Skeletal muscle tissue (tissue), 3 donors: ENCODE measurements at regions not wholly inside any gene's neighbourhood (a gene's known extent, or its start where the extent isn't known, plus 50 kb on each side); places are given as distances from the start of the nearest gene placed in this dataset.

Experiments used
- H3K27ac ChIP-seq: one replicate; pipeline ENCODE4 v1.7.0; 2013; ENCODE audit warnings: mild to moderate bottlenecking, low read depth, low read length, inconsistent platforms
- H3K27me3 ChIP-seq, 3 donors: one replicate each; pipeline ENCODE4 v1.7.0; 2013; ENCODE audit warnings: low read length in 3 of 3; ENCODE audit not compliant: control insufficient read depth in 3 of 3, insufficient read depth in 3 of 3
- H3K36me3 ChIP-seq, 3 donors: one replicate each; pipeline ENCODE4 v1.7.0; 2013; ENCODE audit warnings: low read length in 3 of 3; ENCODE audit not compliant: control insufficient read depth in 3 of 3, insufficient read depth in 3 of 3
- H3K4me1 ChIP-seq, 3 donors: one replicate each; pipeline ENCODE4 v1.7.0; 2013; ENCODE audit warnings: low read length in 3 of 3, mild to moderate bottlenecking in 3 of 3; ENCODE audit not compliant: control insufficient read depth in 3 of 3, insufficient read depth in 3 of 3
- H3K4me3 ChIP-seq, 3 donors: one replicate each; pipeline ENCODE4 v1.7.0; 2013; ENCODE audit warnings: low read length in 3 of 3
- H3K9ac ChIP-seq, 3 donors: one replicate each; pipeline ENCODE4 v1.7.0; 2013; ENCODE audit warnings: low read length in 3 of 3, mild to moderate bottlenecking in 3 of 3, moderate library complexity in 2 of 3, low read depth in 1 of 3
- H3K9me3 ChIP-seq, 3 donors: one replicate each; pipeline ENCODE4 v1.7.0; 2013; ENCODE audit warnings: low read length in 3 of 3; ENCODE audit not compliant: control insufficient read depth in 3 of 3
- donor health status: Osteomylitis.

- no peaks in the 10 kb centered on the region for H3K9me3 ChIP-seq
- no peaks in the 10 kb centered on the region for H3K27me3 ChIP-seq
- H3K36me3 ChIP-seq: no peaks in the 10 kb centered on the region
- no peak overlapping the region for H3K4me3 ChIP-seq
- H3K27ac ChIP-seq: no peak overlapping the region
- no peaks in the 10 kb centered on the region for H3K4me1 ChIP-seq
- H3K9ac ChIP-seq: no peak overlapping the region
These were observed 1096.8 kb upstream of the ATXN8OS start for GRCh38 chr13:69010789-69011188.

- no peaks in the 10 kb centered on the region for H3K9me3 ChIP-seq
- H3K4me1 ChIP-seq: no peaks in the 10 kb centered on the region
- no peak overlapping the region for H3K4me3 ChIP-seq
- no peak overlapping the region for H3K9ac ChIP-seq
- H3K27me3 ChIP-seq: no peaks in the 10 kb centered on the region
- no peaks in the 10 kb centered on the region for H3K36me3 ChIP-seq
- no peak overlapping the region for H3K27ac ChIP-seq
These were observed 1099.1 kb upstream of the ATXN8OS start for GRCh38 chr13:69008499-69008898.

GRCh38 chr13:68998056-68998455 is 1109.6 kb upstream of the ATXN8OS start:
- Histone ChIP-seq H3K27me3 (no peaks in the 10 kb centered on the region), H3K9ac (no peak overlapping the region), H3K27ac (no peak overlapping the region), H3K4me1 (no peaks in the 10 kb centered on the region), H3K4me3 (no peak overlapping the region), H3K36me3 (no peaks in the 10 kb centered on the region), H3K9me3 (peaks cover 0 to 4% (median 0%) of the 10 kb centered on the region in 3 donors)

GRCh38 chr13:68996668-68997025 is 1111.0 kb upstream of the ATXN8OS start:
- no peaks in the 10 kb centered on the region for H3K4me1 ChIP-seq
- H3K27me3 ChIP-seq: no peaks in the 10 kb centered on the region
- no peak overlapping the region for H3K9ac ChIP-seq
- H3K36me3 ChIP-seq: no peaks in the 10 kb centered on the region
- peaks cover 0 to 4% (median 0%) of the 10 kb centered on the region in 3 donors for H3K9me3 ChIP-seq
- H3K4me3 ChIP-seq: no peak overlapping the region
- no peak overlapping the region for H3K27ac ChIP-seq

GRCh38 chr13:68995972-68996667 is 1111.5 kb upstream of the ATXN8OS start:
- no peak overlapping the region for H3K4me3 ChIP-seq
- no peaks in the 10 kb centered on the region for H3K36me3 ChIP-seq
- H3K27me3 ChIP-seq: no peaks in the 10 kb centered on the region
- no peak overlapping the region for H3K9ac ChIP-seq
- H3K9me3 ChIP-seq: no peaks in the 10 kb centered on the region
- no peak overlapping the region for H3K27ac ChIP-seq
- no peaks in the 10 kb centered on the region for H3K4me1 ChIP-seq

GRCh38 chr13:68993154-68993553 is 1114.5 kb upstream of the ATXN8OS start:
- no peak overlapping the region for H3K9ac ChIP-seq
- no peak overlapping the region for H3K4me3 ChIP-seq
- H3K27me3 ChIP-seq: no peaks in the 10 kb centered on the region

GRCh38 chr13:68988176-68988575 is 1119.5 kb upstream of the ATXN8OS start:
- H3K4me1 ChIP-seq: no peaks in the 10 kb centered on the region
- no peaks in the 10 kb centered on the region for H3K27me3 ChIP-seq
- no peak overlapping the region for H3K4me3 ChIP-seq
- H3K27ac ChIP-seq: no peak overlapping the region
- no peaks in the 10 kb centered on the region for H3K36me3 ChIP-seq
- no peaks in the 10 kb centered on the region for H3K9me3 ChIP-seq
- H3K9ac ChIP-seq: no peak overlapping the region

More at GRCh38 chr13:68993154-68993553, 1114.5 kb upstream of the ATXN8OS start:
- Histone ChIP-seq H3K4me1 (no peaks in the 10 kb centered on the region), H3K27ac (no peak overlapping the region), H3K9me3 (no peaks in the 10 kb centered on the region), H3K36me3 (no peaks in the 10 kb centered on the region)

- Histone ChIP-seq H3K36me3 (no peaks in the 10 kb centered on the region), H3K4me1 (no peaks in the 10 kb centered on the region), H3K27me3 (no peaks in the 10 kb centered on the region), H3K27ac (no peak overlapping the region), H3K9ac (no peak overlapping the region), H3K9me3 (no peaks in the 10 kb centered on the region), H3K4me3 (no peak overlapping the region)
These were observed 1120.0 kb upstream of the ATXN8OS start for GRCh38 chr13:68987585-68987984.

GRCh38 chr13:68984688-68985319 is 1122.8 kb upstream of the ATXN8OS start:
- H3K4me3 ChIP-seq: no peak overlapping the region
- no peaks in the 10 kb centered on the region for H3K27me3 ChIP-seq
- H3K36me3 ChIP-seq: no peaks in the 10 kb centered on the region
- H3K4me1 ChIP-seq: no peaks in the 10 kb centered on the region
- no peak overlapping the region for H3K9ac ChIP-seq
- H3K27ac ChIP-seq: no peak overlapping the region
- H3K9me3 ChIP-seq: no peaks in the 10 kb centered on the region

- H3K27me3 ChIP-seq: no peaks in the 10 kb centered on the region
- no peak overlapping the region for H3K4me3 ChIP-seq
- no peak overlapping the region for H3K9ac ChIP-seq
- no peak overlapping the region for H3K27ac ChIP-seq
- H3K9me3 ChIP-seq: no peaks in the 10 kb centered on the region
- no peaks in the 10 kb centered on the region for H3K36me3 ChIP-seq
- no peaks in the 10 kb centered on the region for H3K4me1 ChIP-seq
These were observed 1124.5 kb upstream of the ATXN8OS start for GRCh38 chr13:68982961-68983619.
